GM06990 (cell line): ENCODE measurements at regions not wholly inside any gene's neighbourhood (a gene's known extent, or its start where the extent isn't known, plus 50 kb on each side); places are given as distances from the start of the nearest gene placed in this dataset.

Experiments used
- DNase-seq: peaks from one replicate; pipeline ENCODE4 v3.0.0-alpha.2; 2011; ENCODE audit not compliant: insufficient read length; ENCODE audit errors: extremely low read depth
- H3K27me3 ChIP-seq: replicated peaks from 2 replicates; pipeline ENCODE4 v1.6.0; 2011; ENCODE audit warnings: low read length; ENCODE audit not compliant: control insufficient read depth, insufficient read depth
- H3K36me3 ChIP-seq: 2 replicates; pipeline ENCODE4 v1.5.1; 2011; ENCODE audit warnings: low read length; ENCODE audit not compliant: control insufficient read depth, insufficient read depth
- H3K4me3 ChIP-seq: replicated peaks from 2 replicates; pipeline ENCODE4 v1.5.1; 2011; ENCODE audit warnings: low read depth, mild to moderate bottlenecking, control low read depth, low read length
- CTCF ChIP-seq: IDR thresholded peaks from 2 replicates; pipeline ENCODE4 v1.5.1; 2011; ENCODE audit warnings: low read length, control low read depth, mild to moderate bottlenecking, inconsistent platforms; ENCODE audit not compliant: insufficient read depth, poor library complexity, severe bottlenecking

- Histone ChIP-seq H3K27me3 (no peaks in the 10 kb centered on the region), H3K36me3 (no peaks in the 10 kb centered on the region), H3K4me3 (no peak overlapping the region)
- no peak for TF ChIP-seq CTCF
- DNase-seq, result no peak
Measured at GRCh38 chr11:98177925-98178324, 842.8 kb upstream of the CNTN5 start.

- no peaks in the 10 kb centered on the region for H3K36me3 ChIP-seq
- DNase-seq, result no peak
- no peak overlapping the region for H3K4me3 ChIP-seq
- no peak for TF ChIP-seq CTCF
- H3K27me3 ChIP-seq, result no peaks in the 10 kb centered on the region
Measured at GRCh38 chr11:98180511-98180910, 840.2 kb upstream of the CNTN5 start.

- Histone ChIP-seq H3K4me3 (no peak overlapping the region), H3K36me3 (no peaks in the 10 kb centered on the region), H3K27me3 (no peaks in the 10 kb centered on the region)
- no peak for DNase-seq
- no peak for TF ChIP-seq CTCF
Measured at GRCh38 chr11:98180921-98181320, 839.8 kb upstream of the CNTN5 start.

GRCh38 chr11:98183034-98183433, 837.7 kb upstream of the CNTN5 start:
- no peak for TF ChIP-seq CTCF
- H3K27me3 ChIP-seq, result no peaks in the 10 kb centered on the region
- DNase-seq, result no peak
- H3K36me3 ChIP-seq, result no peaks in the 10 kb centered on the region
- no peak overlapping the region for H3K4me3 ChIP-seq

GRCh38 chr11:98185245-98185644, 835.5 kb upstream of the CNTN5 start:
- Histone ChIP-seq H3K27me3 (no peaks in the 10 kb centered on the region), H3K36me3 (no peaks in the 10 kb centered on the region), H3K4me3 (no peak overlapping the region)
- DNase-seq, result no peak
- TF ChIP-seq CTCF, result no peak

- DNase-seq, result no peak
- Histone ChIP-seq H3K4me3 (no peak overlapping the region), H3K36me3 (no peaks in the 10 kb centered on the region), H3K27me3 (no peaks in the 10 kb centered on the region)
- no peak for TF ChIP-seq CTCF
Measured at GRCh38 chr11:98194611-98195010, 826.1 kb upstream of the CNTN5 start.
